ENCODE measurements at regions not wholly inside any gene's neighbourhood (a gene's known extent, or its start where the extent isn't known, plus 50 kb on each side); places are given as distances from the start of the nearest gene placed in this dataset.

DNA sequence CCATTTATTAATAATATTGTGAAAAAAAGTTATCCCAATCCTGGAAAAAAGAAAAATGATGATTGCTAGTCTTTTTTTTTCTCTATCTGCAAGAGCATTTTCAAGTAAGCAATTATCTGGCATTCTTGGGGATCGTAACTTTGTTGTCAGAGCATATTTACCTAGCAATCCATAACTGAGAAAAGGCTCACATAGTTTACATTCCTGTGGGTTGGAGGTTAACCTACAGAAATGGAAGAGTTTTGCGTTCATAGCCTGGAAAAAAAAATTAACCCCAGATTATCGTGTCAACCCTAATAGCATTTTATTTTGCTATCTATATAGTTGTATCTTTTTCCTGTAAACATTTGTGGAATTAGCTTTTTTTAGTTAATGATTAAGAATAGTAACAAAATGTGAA lies 292.3 kb downstream of the DAD1 start:
- TF ChIP-seq, protein P1, sequence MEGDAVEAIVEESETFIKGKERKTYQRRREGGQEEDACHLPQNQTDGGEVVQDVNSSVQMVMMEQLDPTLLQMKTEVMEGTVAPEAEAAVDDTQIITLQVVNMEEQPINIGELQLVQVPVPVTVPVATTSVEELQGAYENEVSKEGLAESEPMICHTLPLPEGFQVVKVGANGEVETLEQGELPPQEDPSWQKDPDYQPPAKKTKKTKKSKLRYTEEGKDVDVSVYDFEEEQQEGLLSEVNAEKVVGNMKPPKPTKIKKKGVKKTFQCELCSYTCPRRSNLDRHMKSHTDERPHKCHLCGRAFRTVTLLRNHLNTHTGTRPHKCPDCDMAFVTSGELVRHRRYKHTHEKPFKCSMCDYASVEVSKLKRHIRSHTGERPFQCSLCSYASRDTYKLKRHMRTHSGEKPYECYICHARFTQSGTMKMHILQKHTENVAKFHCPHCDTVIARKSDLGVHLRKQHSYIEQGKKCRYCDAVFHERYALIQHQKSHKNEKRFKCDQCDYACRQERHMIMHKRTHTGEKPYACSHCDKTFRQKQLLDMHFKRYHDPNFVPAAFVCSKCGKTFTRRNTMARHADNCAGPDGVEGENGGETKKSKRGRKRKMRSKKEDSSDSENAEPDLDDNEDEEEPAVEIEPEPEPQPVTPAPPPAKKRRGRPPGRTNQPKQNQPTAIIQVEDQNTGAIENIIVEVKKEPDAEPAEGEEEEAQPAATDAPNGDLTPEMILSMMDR (IDR thresholded peaks at IDR 0.05), result no peak
- TF ChIP-seq POLR2A (IDR thresholded peaks at IDR 0.05), result no peak
